Heart left ventricle (tissue), 16 donors: ENCODE measurements at regions not wholly inside any gene's neighbourhood (a gene's known extent, or its start where the extent isn't known, plus 50 kb on each side); places are given as distances from the start of the nearest gene placed in this dataset.

ENCODE experiments used
- ATAC-seq, 4 donors: fragments of 200-7000 bp; cut with Tn5 transposase; one replicate each; pipeline ENCODE4 v1.9.1; 2020 to 2022; ENCODE audit warnings: moderate library complexity in 4 of 4, mild to moderate bottlenecking in 3 of 4, moderate number of reproducible peaks in 1 of 4
- DNase-seq, 5 donors: peaks; one replicate each; pipeline ENCODE4 v3.0.0-alpha.2; 2020
- H3K27ac ChIP-seq, 12 donors: fragments of 200-600 bp; sonication (generic) in 4 of 12; one replicate each; pipeline versions ENCODE4 v1.5.0 to v1.8.0; 2016 to 2022; ENCODE audit warnings: mild to moderate bottlenecking in 2 of 12
- H3K27me3 ChIP-seq, 9 donors: fragments of 200-600 bp; sonication (generic) in 2 of 9; one replicate each; pipeline versions ENCODE4 v1.5.1 to v1.8.0; 2016 to 2022; ENCODE audit warnings: mild to moderate bottlenecking in 3 of 9
- H3K36me3 ChIP-seq, 9 donors: fragments of 200-600 bp; sonication (generic) in 2 of 9; one replicate each; pipeline versions ENCODE4 v1.5.0 to v1.8.0; 2018 to 2022; ENCODE audit warnings: mild to moderate bottlenecking in 2 of 9
- H3K4me1 ChIP-seq, 12 donors: fragments of 200-600 bp; sonication (generic) in 4 of 12; one replicate each; pipeline versions ENCODE4 v1.5.0 to v1.8.0; 2016 to 2022; ENCODE audit warnings: mild to moderate bottlenecking in 3 of 12
- H3K4me3 ChIP-seq, 12 donors: fragments of 200-600 bp; sonication (generic) in 4 of 12; one replicate each; pipeline versions ENCODE4 v1.5.0 to v1.8.0; 2017 to 2022; ENCODE audit warnings: mild to moderate bottlenecking in 9 of 12, moderate library complexity in 4 of 12
- H3K9me3 ChIP-seq, 12 donors: fragments of 200-600 bp; sonication (generic) in 4 of 12; one replicate each; pipeline versions ENCODE4 v1.5.0 to v1.8.0; 2016 to 2022; ENCODE audit warnings: mild to moderate bottlenecking in 1 of 12
- POLR2A ChIP-seq, 2 donors: fragments of 450-650 bp; IDR thresholded peaks; one replicate each; pipeline ENCODE4 v1.6.1; 2017; ENCODE audit warnings: antibody characterized with exemption in 2 of 2, mild to moderate bottlenecking in 2 of 2, moderate library complexity in 2 of 2
- WGBS, 4 donors: extraction: QIAGEN DNeasy Blood & Tissue Kit in 2 of 4; methylation state at CpG; one replicate each; pipeline versions ENCODE4 v1.1.5 to v1.1.7; 2013 to 2018; 5-methylcytosine and 5-hydroxymethylcytosine counted together
- intact Hi-C, 10 donors: fragments of 100-400 bp; cut with DNase I; formaldehyde crosslinking; loops; one replicate each; pipeline versions ENCODE4 v1.11.1 to v1.14.2; 2022
- TF ChIP-seq, protein P1 (sequence below), 12 donors: fragments of 200-600 bp; sonication (generic) in 4 of 12; IDR thresholded peaks; one replicate each; pipeline versions ENCODE4 v1.5.0 to v1.8.0; 2018 to 2022; ENCODE audit warnings: antibody characterized with exemption in 12 of 12, mild to moderate bottlenecking in 5 of 12
- donor health status: ischemic (EF 13 %, LVEDD 7.1; RV severe dilation, severe dysfunction).
- donor health status: healthy with polysubstance abuse.
- donor health status: DM: no; HTN: yes; CAD: no.
- donor health status: DM: no; HTN: no; CAD: no.
- donor health status: ischemic (EF 25% LVEDD 6.9; RV normal size, moderate dysfunction).
- donor health status: ischemic (EF 25% LVEDD 5.7; RV mildly dilated, moderate dysfunction).
- donor health status: healthy.
- donor health status: DM: yes; HTN: yes; CAD: no.
- donor health status: ischemic (EF 35%, LVEDD 5.7; RV mildly dilated, moderate dysfunction).
- donor health status: nonischemic (EF 11% LVEDD 7.7; RV severe dilation, severe dysfunction).
- donor health status: DM: yes; HTN: yes; CAD: no.
- donor health status: PGD.
- donor health status: ischemic (EF 29% LVEDD 5.4; RV normal size, mild dysfunction).
- donor health status: nonischemic (EF 23%, LVEDD 6.1; RV moderate dilation, normal function).

DNA sequence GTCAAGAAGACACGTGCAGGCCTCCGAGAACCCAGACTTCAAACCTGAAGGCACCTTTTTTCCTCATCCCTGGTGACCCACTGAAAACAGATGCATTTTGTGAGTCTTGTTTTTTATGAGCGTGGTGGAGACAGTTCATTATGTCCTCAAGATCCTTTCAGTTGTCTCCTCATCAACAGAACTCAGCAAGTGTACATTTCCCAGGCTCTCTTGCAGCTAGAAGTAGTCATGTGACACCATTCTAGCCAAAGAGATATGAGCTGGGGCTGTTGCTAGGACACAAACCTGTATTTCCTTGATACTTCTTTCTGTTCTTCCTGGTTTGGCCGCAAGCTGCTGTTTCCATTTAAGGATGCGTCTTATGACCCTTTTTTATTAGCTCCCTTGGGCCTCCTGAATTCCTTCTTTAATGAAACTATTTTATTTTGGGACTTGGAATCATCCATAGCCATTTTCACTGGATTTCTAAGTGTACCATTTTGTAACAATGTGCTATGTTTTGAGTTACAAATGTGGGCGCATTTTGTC lies 135.7 kb upstream of the FOXF1 start:
- intact Hi-C loops = no loop called here
- peaks cover 0 to 14% (median 2%) of the 10 kb centered on the region in 12 donors for H3K9me3 ChIP-seq
- peaks cover 0 to 57% (median 6%) of the 10 kb centered on the region in 9 donors for H3K27me3 ChIP-seq
- TF ChIP-seq, protein P1, sequence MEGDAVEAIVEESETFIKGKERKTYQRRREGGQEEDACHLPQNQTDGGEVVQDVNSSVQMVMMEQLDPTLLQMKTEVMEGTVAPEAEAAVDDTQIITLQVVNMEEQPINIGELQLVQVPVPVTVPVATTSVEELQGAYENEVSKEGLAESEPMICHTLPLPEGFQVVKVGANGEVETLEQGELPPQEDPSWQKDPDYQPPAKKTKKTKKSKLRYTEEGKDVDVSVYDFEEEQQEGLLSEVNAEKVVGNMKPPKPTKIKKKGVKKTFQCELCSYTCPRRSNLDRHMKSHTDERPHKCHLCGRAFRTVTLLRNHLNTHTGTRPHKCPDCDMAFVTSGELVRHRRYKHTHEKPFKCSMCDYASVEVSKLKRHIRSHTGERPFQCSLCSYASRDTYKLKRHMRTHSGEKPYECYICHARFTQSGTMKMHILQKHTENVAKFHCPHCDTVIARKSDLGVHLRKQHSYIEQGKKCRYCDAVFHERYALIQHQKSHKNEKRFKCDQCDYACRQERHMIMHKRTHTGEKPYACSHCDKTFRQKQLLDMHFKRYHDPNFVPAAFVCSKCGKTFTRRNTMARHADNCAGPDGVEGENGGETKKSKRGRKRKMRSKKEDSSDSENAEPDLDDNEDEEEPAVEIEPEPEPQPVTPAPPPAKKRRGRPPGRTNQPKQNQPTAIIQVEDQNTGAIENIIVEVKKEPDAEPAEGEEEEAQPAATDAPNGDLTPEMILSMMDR (IDR thresholded peaks at IDR 0.05) = no peak
- no peak for TF ChIP-seq POLR2A (IDR thresholded peaks at IDR 0.05)
- H3K36me3 ChIP-seq = no peaks in the 10 kb centered on the region
- ATAC-seq = no peak
- no peak overlapping the region for H3K27ac ChIP-seq
- no peak for DNase-seq
- 75 to 89% (median 87%) methylated on average over 6 of the region's 6 CpGs for WGBS, 4 donors
- no peak overlapping the region for H3K4me3 ChIP-seq
- H3K4me1 ChIP-seq = no peaks in the 10 kb centered on the region

DNA sequence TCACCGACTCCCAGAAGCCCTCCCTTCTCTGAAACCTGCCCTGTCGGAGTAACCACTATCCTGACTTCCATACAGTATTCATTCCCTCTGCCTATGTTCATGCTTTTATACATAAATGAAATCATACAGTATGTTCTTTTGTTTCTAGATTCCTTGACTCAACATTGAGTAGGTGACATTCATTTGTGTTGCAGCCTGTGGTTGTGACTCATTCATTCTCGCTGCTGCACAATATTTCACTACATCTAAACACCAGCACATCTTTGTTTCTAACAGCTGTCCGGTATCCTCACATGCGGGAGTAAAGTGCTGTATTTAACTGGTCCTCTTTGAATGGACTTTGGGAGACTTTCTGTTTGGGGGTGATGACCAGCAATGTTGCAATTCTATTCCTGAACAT lies 135.0 kb upstream of the FOXF1 start:
- Histone ChIP-seq H3K27ac (peak overlapping the region in 1 of 12 donors; percentile 4), H3K4me3 (no peak overlapping the region), H3K27me3 (peaks cover 0 to 61% (median 6%) of the 10 kb centered on the region in 9 donors), H3K36me3 (no peaks in the 10 kb centered on the region), H3K4me1 (no peaks in the 10 kb centered on the region), H3K9me3 (peaks cover 0 to 14% (median 2%) of the 10 kb centered on the region in 12 donors)
- WGBS, 4 donors = 83 to 96% (median 88%) methylated on average over 5 of the region's 5 CpGs
- intact Hi-C loops = no loop called here
- no peak for ATAC-seq
- DNase-seq = no peak
- TF ChIP-seq POLR2A (IDR thresholded peaks at IDR 0.05) = no peak
- TF ChIP-seq, protein P1 (IDR thresholded peaks at IDR 0.05) = no peak

DNA sequence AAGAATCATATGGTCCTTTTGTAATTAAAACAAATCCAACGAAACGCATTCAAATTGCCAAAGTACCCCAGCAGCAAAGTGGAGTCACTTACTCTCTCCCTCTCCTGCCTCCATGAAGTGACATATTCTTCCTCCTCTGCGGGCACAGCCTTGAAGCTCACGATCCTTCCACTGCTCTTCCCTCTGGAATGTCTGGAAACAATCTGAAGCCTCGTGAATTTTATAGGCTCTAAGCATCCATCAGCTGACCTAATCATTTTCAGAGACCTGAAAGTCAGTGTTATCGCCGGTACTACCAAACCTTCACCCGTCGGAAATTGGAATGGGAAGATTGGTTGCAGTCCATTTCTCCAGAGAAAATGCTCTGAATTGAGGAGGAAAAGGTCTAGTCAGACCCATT lies 134.5 kb upstream of the FOXF1 start:
- peak overlapping the region in 1 of 12 donors; percentile 4 for H3K27ac ChIP-seq
- TF ChIP-seq, protein P1 (IDR thresholded peaks at IDR 0.05) = no peak
- no peak for TF ChIP-seq POLR2A (IDR thresholded peaks at IDR 0.05)
- no peaks in the 10 kb centered on the region for H3K36me3 ChIP-seq
- WGBS, 4 donors = 72 to 84% (median 76%) methylated on average over 9 of the region's 9 CpGs
- no peak for ATAC-seq
- DNase-seq = no peak
- intact Hi-C loops = no loop called here
- H3K27me3 ChIP-seq = peaks cover 0 to 57% (median 6%) of the 10 kb centered on the region in 9 donors
- peaks cover 0 to 14% (median 2%) of the 10 kb centered on the region in 12 donors for H3K9me3 ChIP-seq
- no peak overlapping the region for H3K4me3 ChIP-seq
- no peaks in the 10 kb centered on the region for H3K4me1 ChIP-seq

DNA sequence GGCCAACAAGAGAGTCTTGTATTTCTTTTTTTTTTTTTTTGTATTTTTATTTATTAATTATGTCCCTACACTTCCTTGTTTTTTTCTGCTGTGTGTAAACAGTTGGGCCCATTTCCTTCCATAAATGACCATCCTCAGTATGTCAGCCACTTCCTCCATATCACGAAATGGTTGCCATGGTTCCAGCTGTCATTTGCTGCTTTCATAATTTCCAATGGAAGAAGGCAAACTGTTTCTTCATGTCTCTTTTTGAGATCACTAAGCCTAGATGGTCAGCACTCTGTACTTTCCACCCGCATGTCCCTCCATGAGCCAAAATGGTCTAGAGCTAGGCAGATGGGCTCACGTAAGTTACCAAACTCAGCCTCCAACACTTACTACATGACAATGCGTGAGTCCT lies 133.5 kb upstream of the FOXF1 start:
- peaks cover 0 to 47% (median 5%) of the 10 kb centered on the region in 9 donors for H3K27me3 ChIP-seq
- intact Hi-C loops = no loop called here
- WGBS, 4 donors = 77 to 95% (median 80%) methylated on average over 4 of the region's 4 CpGs
- no peak for ATAC-seq
- H3K27ac ChIP-seq = no peak overlapping the region
- H3K36me3 ChIP-seq = no peaks in the 10 kb centered on the region
- no peaks in the 10 kb centered on the region for H3K4me1 ChIP-seq
- no peak overlapping the region for H3K4me3 ChIP-seq
- H3K9me3 ChIP-seq = peaks cover 0 to 14% (median 2%) of the 10 kb centered on the region in 12 donors
- TF ChIP-seq, protein P1 (IDR thresholded peaks at IDR 0.05) = no peak
- no peak for TF ChIP-seq POLR2A (IDR thresholded peaks at IDR 0.05)
- DNase-seq = no peak
